ENCODE measurements at regions not wholly inside any gene's neighbourhood (a gene's known extent, or its start where the extent isn't known, plus 50 kb on each side); places are given as distances from the start of the nearest gene placed in this dataset.

DNA sequence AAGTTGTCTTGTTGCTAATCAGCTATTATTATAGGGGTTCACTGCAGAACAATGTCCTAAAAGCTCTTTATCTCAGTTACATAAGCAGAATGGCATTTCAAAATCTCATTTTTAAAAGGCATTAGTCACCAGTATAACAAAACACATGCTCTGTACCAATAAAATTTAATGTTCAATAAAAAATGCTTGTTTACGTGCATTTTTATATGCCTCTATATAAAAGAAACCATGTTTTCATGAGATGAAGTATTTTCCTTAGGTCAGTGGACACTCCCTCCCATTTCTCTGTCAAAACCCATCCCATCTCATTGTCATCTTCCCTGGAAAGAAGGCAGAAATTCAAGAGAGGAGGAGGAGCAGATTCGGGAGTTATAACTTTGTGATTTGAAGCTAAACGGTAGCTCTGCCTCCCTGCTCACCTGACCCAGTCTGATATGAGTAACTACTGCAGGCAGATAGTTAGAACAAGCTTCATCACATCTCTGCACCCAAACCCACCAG, 231.9 kb upstream of the SIX2 start:
- no peak for TF ChIP-seq MYC (IDR thresholded peaks at IDR 0.05; ENCODE audit: low read depth, low read length)
- TF ChIP-seq, protein P1, sequence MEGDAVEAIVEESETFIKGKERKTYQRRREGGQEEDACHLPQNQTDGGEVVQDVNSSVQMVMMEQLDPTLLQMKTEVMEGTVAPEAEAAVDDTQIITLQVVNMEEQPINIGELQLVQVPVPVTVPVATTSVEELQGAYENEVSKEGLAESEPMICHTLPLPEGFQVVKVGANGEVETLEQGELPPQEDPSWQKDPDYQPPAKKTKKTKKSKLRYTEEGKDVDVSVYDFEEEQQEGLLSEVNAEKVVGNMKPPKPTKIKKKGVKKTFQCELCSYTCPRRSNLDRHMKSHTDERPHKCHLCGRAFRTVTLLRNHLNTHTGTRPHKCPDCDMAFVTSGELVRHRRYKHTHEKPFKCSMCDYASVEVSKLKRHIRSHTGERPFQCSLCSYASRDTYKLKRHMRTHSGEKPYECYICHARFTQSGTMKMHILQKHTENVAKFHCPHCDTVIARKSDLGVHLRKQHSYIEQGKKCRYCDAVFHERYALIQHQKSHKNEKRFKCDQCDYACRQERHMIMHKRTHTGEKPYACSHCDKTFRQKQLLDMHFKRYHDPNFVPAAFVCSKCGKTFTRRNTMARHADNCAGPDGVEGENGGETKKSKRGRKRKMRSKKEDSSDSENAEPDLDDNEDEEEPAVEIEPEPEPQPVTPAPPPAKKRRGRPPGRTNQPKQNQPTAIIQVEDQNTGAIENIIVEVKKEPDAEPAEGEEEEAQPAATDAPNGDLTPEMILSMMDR (IDR thresholded peaks at IDR 0.05; ENCODE audit: low read depth, low read length), result no peak
- TF ChIP-seq POLR2A (IDR thresholded peaks at IDR 0.05; ENCODE audit: extremely low read depth, insufficient read length), result no peak
- TF ChIP-seq, protein P2, sequence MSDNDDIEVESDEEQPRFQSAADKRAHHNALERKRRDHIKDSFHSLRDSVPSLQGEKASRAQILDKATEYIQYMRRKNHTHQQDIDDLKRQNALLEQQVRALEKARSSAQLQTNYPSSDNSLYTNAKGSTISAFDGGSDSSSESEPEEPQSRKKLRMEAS (IDR thresholded peaks at IDR 0.05; ENCODE audit: low read depth, low read length), result no peak
- no peak for DNase-seq (ENCODE audit: low read depth)
- H3K4me3 ChIP-seq (ENCODE audit: low read depth, low read length), result no peak overlapping the region

DNA sequence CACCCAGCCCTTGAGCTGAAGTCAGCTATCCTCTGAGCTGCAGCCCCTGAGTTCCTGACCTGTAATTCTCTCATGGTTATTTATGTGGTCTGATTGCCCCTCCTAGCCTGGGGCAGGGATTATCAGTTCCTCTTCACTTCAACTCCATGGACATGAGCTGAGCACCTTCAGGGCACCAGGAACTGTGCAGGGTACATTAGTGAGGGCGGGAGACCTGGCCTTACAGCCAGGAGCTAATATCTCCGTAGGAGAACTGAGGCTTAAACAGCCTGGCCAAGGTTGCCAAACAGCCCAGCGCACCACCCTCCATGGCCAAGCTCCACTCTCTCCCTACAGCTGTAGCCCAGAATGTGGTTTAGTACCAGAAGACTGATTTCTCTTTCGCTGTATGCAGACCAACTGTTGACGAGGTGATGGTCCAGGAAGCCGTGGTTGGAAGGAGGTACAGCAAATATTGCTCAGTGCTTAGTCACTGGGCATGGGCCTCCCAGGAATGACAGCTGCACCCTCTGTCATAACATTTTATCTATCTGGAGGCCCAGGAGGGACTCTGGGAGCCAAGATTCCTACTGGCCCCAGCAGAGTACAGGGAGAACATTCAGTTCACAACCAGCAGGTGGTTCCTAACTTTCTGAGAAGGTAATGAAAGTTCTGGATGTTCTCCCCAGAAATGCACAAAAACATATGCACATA, 228.7 kb upstream of the SIX2 start:
- peak; percentile 91 for DNase-seq (ENCODE audit: low read depth)
- H3K4me3 ChIP-seq (ENCODE audit: low read depth, low read length), result no peak overlapping the region
- TF ChIP-seq POLR2A (IDR thresholded peaks at IDR 0.05; ENCODE audit: extremely low read depth, insufficient read length), result no peak
- TF ChIP-seq, protein P2 (IDR thresholded peaks at IDR 0.05; ENCODE audit: low read depth, low read length), result no peak

DNA sequence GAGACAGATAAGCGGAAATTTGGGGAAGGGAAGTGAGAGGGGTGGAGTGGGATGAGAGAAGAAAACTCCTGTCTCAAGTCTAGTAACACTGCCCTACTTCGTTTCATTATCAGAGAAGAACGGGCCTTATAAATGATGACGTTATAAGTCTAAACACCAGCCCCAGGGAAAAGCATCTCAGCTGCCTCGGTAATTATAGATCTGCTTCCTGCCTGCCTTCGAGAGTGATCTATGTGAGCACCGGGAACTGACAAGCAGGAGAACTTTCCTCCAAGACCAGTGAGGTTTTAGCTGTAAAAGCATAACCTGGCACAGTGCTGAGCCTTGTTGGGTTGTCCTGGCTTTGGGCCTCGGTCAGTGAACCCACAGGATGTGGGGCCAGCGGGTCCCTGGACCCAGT, 227.9 kb upstream of the SIX2 start:
- no peak for DNase-seq (ENCODE audit: low read depth)
- no peak overlapping the region for H3K4me3 ChIP-seq (ENCODE audit: low read depth, low read length)
- TF ChIP-seq, protein P2 (IDR thresholded peaks at IDR 0.05; ENCODE audit: low read depth, low read length), result no peak
- TF ChIP-seq POLR2A (IDR thresholded peaks at IDR 0.05; ENCODE audit: extremely low read depth, insufficient read length) (no peak), MYC (IDR thresholded peaks at IDR 0.05; ENCODE audit: low read depth, low read length) (no peak)
- TF ChIP-seq, protein P1 (IDR thresholded peaks at IDR 0.05; ENCODE audit: low read depth, low read length), result no peak

DNA sequence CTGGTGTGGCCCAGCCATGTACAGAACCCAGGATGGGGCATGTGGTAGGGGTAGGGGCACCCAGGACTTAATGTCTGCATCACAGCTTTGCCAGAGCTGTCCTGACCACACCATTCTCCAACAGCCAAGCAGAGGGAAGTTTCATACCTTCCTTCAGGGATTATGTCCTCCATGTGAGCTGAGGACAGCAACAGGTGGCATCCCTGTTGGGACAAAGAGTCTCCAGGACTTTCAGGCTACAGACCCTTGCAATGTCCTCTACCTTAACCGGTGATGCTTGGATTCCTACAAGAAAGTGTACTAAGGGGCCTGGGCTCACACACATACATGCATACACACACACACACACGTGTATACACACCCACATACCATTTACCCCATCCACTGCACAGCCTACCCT, 227.0 kb upstream of the SIX2 start:
- DNase-seq (ENCODE audit: low read depth), result no peak
- TF ChIP-seq POLR2A (IDR thresholded peaks at IDR 0.05; ENCODE audit: extremely low read depth, insufficient read length), result no peak
- TF ChIP-seq, protein P2 (IDR thresholded peaks at IDR 0.05; ENCODE audit: low read depth, low read length), result no peak
- TF ChIP-seq, protein P1 (IDR thresholded peaks at IDR 0.05; ENCODE audit: low read depth, low read length), result no peak
- no peak for TF ChIP-seq MYC (IDR thresholded peaks at IDR 0.05; ENCODE audit: low read depth, low read length)
- H3K4me3 ChIP-seq (ENCODE audit: low read depth, low read length), result no peak overlapping the region

DNA sequence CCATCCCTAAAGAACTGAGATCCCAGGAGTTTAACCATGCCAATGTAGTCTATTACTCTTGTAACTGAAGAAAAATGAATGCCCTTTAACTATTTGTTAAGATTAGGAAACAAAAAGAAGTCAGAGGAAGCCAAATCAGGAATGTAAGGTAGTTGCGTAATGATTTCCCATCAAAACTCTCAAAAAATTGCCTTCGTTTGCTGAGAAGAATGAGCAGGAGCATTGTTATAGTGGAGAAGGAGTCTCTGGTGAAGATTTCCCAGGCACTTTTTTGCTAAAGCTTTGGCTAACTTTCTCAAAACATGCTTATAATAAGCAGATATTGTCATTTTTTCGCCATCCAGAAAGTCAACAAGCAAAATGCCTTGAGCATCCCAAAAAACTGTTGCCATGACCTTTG, 224.0 kb upstream of the SIX2 start:
- H3K4me3 ChIP-seq (ENCODE audit: low read depth, low read length), result no peak overlapping the region
- no peak for DNase-seq (ENCODE audit: low read depth)
- no peak for TF ChIP-seq MYC (IDR thresholded peaks at IDR 0.05; ENCODE audit: low read depth, low read length)

DNA sequence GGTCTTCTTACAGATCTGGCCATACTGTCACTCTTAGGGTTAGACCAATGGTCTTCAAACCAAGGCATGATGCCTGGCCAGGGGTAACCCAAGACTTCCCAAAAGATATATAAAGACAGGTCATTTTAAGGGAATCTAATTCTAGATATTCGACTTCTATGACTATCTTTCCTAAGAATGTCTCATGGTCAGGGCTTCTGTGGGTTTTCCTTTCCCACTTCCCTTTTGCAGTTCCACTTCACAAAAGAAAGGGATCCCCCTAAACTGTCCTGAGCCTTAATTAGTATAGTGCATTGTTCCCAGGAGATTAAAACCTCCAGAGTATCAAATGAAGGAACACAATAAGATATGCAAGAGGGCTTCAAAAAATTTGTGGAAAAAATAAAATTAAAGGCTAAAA, 223.6 kb upstream of the SIX2 start:
- no peak overlapping the region for H3K4me3 ChIP-seq (ENCODE audit: low read depth, low read length)
- no peak for TF ChIP-seq POLR2A (IDR thresholded peaks at IDR 0.05; ENCODE audit: extremely low read depth, insufficient read length)
- no peak for DNase-seq (ENCODE audit: low read depth)

DNA sequence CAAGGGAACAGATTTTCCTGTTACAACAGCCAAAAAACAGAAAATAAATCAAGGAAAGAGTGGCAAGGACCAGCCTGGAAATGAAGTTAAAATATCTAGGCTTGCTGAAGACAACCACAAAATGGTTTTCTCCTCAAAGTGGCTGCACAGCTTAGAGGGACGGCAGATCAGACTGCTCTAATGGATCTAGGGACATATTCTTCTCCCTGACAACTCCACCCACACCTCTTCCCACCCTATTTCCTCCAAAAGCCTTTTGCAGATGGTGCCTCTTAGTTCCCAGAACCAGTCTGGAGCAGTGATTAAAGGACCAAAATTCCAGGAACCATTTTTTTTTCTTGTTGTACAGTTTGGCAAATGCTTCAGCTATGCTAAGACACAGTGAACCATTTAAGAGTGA, 220.2 kb upstream of the SIX2 start:
- TF ChIP-seq MYC (IDR thresholded peaks at IDR 0.05; ENCODE audit: low read depth, low read length) (no peak), POLR2A (IDR thresholded peaks at IDR 0.05; ENCODE audit: extremely low read depth, insufficient read length) (no peak)
- TF ChIP-seq, protein P2 (IDR thresholded peaks at IDR 0.05; ENCODE audit: low read depth, low read length), result no peak
- TF ChIP-seq, protein P1 (IDR thresholded peaks at IDR 0.05; ENCODE audit: low read depth, low read length), result no peak
- DNase-seq (ENCODE audit: low read depth), result no peak

More for the DNA sequence above, 220.2 kb upstream of the SIX2 start:
- no peak overlapping the region for H3K4me3 ChIP-seq (ENCODE audit: low read depth, low read length)

All from NB4 (cell line).